Spleen (tissue), 11 donors: ENCODE measurements at regions not wholly inside any gene's neighbourhood (a gene's known extent, or its start where the extent isn't known, plus 50 kb on each side); places are given as distances from the start of the nearest gene placed in this dataset.

Experiments used
- DNase-seq: peaks from one replicate; pipeline ENCODE4 v3.0.0-alpha.2; 2020
- H3K27ac ChIP-seq, 8 donors: fragments of 200-600 bp; sonication (generic) in 7 of 8; 1 replicate in 4 of 8; 2 replicates in 4 of 8; pipeline versions ENCODE4 v1.5.0 to v1.8.0; 2016 to 2021; ENCODE audit warnings: inconsistent platforms in 4 of 8, mild to moderate bottlenecking in 4 of 8, moderate library complexity in 1 of 8
- H3K27me3 ChIP-seq, 7 donors: fragments of 200-600 bp; sonication (generic) in 6 of 7; replicated peaks in 1 of 7; 1 replicate in 4 of 7; 2 replicates in 3 of 7; pipeline versions ENCODE4 v1.5.0 to v1.8.0; 2016 to 2021; ENCODE audit warnings: inconsistent platforms in 3 of 7, mild to moderate bottlenecking in 1 of 7
- H3K36me3 ChIP-seq, 6 donors: fragments of 200-600 bp; sonication (generic) in 5 of 6; 1 replicate in 4 of 6; 2 replicates in 2 of 6; pipeline versions ENCODE4 v1.5.0 to v1.8.0; 2016 to 2021; ENCODE audit warnings: inconsistent platforms in 2 of 6
- H3K4me1 ChIP-seq, 6 donors: fragments of 200-600 bp; sonication (generic) in 5 of 6; 1 replicate in 3 of 6; 2 replicates in 3 of 6; pipeline versions ENCODE4 v1.5.0 to v1.8.0; 2016 to 2021; ENCODE audit warnings: inconsistent platforms in 3 of 6
- H3K4me3 ChIP-seq, 8 donors: fragments of 200-600 bp; sonication (generic) in 7 of 8; 1 replicate in 4 of 8; 2 replicates in 4 of 8; pipeline versions ENCODE4 v1.5.0 to v1.8.0; 2016 to 2021; ENCODE audit warnings: inconsistent platforms in 4 of 8, mild to moderate bottlenecking in 4 of 8, moderate library complexity in 2 of 8
- H3K9me3 ChIP-seq, 8 donors: fragments of 200-600 bp; sonication (generic) in 7 of 8; 1 replicate in 4 of 8; 2 replicates in 4 of 8; pipeline versions ENCODE4 v1.5.0 to v1.8.0; 2016 to 2021; ENCODE audit warnings: inconsistent platforms in 4 of 8
- POLR2A ChIP-seq, 3 donors: fragments of 450-650 bp; IDR thresholded peaks; one replicate each; pipeline ENCODE4 v1.5.1; 2017; ENCODE audit warnings: antibody characterized with exemption in 3 of 3, mild to moderate bottlenecking in 1 of 3
- POLR2AphosphoS5 ChIP-seq, 3 donors: sonication (generic); formaldehyde crosslinking; IDR thresholded peaks; one replicate each; pipeline ENCODE4 v1.5.1; 2017; ENCODE audit warnings: antibody characterized with exemption in 3 of 3
- WGBS, 5 donors: extraction: QIAGEN DNeasy Blood & Tissue Kit in 3 of 5; methylation state at CpG; one replicate each; pipeline versions ENCODE4 v1.1.5 to v1.1.7; 2013 to 2018; 5-methylcytosine and 5-hydroxymethylcytosine counted together
- intact Hi-C: fragments of 100-400 bp; cut with DNase I; formaldehyde crosslinking; loops from one replicate; pipeline ENCODE4 v1.15.0; 2023; ENCODE audit warnings: low total_unique reads
- TF ChIP-seq, protein P1 (sequence below), 11 experiments: fragments of 200-600 bp in 7 of 11; fragments of 450-650 bp in 4 of 11; sonication (generic) in 4 of 11; IDR thresholded peaks in 8 of 11; conservative IDR thresholded peaks in 3 of 11; 1 replicate in 7 of 11; 2 replicates in 4 of 11; pipeline versions ENCODE4 v1.4.0 to v1.8.0; 2016 to 2021; ENCODE audit warnings: antibody characterized with exemption in 11 of 11, inconsistent platforms in 4 of 11, mild to moderate bottlenecking in 1 of 11
- donor health status: healthy with polysubstance abuse.
- donor health status: DM: no; HTN: no; CAD: no; lungs with moderate emphysema.
- donor health status: DM: no; HTN: no; CAD: no.
- donor health status: Bipolar disorder and iron deficiency.
- donor health status: healthy.
- donor health status: DM: no; HTN: no; CAD: no.
- donor health status: DM: yes; HTN: yes; CAD: no.

DNA sequence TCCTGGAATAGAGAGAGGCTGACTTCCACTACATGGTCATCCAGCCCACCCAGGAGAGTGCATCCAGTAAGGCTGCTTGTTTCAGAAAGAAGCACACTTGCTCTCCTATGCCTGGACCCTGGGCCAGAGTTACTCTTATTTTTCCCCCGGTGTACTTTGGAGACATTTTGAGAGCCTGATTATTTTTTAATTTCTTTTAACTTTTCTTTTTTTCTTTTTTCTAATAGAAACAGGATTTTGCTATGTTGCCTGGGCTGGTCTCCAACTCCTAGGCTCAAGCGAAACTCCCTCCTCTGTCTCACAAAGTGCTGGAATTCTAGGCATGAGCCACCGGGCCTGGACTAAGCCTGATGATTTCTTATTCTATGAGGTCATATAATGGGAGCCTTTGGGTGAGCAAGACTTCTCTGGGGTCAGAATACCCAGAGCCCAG lies 62.2 kb downstream of the RPL37A start:
- Histone ChIP-seq H3K4me1 (peaks cover 0 to 8% (median 4%) of the 10 kb centered on the region in 6 donors), H3K9me3 (no peaks in the 10 kb centered on the region), H3K4me3 (no peak overlapping the region), H3K36me3 (no peaks in the 10 kb centered on the region), H3K27me3 (no peaks in the 10 kb centered on the region), H3K27ac (peak overlapping the region in 7 of 8 donors; percentile 14 to 68 (median 61))
- 66 to 86% (median 81%) methylated on average over 3 of the region's 3 CpGs for WGBS, 5 donors
- no peak for DNase-seq
- intact Hi-C loops = no loop called here
- TF ChIP-seq POLR2A (IDR thresholded peaks at IDR 0.05) (no peak), POLR2AphosphoS5 (IDR thresholded peaks at IDR 0.05) (peak in 1 of 3 donors; percentile 10)

DNA sequence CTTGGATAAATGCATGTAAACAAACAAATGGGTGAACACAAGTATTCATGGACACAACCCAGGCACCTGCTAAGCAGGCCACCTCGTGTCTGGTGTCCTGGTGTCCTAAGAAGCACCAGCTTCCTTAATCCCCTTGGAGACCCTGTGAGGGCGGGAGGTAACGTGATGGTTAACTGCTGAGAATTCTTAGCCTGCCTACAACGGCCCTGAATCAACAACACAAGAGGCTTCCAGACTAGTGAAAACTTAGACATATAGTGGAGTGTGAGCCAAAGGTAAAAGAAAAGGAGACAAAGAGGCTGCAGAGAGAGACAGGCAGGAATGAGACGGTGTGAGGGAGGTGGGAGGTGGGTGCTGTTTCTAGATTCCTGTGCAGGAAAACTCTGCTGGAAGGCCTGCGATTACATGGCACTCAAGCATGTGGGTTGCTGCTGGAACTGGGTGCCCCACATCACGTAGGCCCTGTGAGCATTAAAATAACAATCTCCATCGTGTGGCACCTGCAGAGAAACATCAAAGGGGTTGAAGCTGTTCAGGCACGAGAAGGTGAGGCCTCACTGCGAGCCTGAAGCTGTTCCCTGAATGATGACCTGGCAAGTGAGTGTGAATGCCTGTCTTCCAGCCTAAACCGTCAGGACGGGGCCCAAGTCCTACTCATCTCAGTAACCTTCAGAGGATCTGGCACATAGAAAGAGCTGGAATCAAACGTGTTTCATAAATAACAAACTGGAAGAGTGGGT lies 64.2 kb downstream of the RPL37A start:
- H3K9me3 ChIP-seq = no peaks in the 10 kb centered on the region
- intact Hi-C loops = no loop called here
- TF ChIP-seq POLR2AphosphoS5 (IDR thresholded peaks at IDR 0.05) (no peak), POLR2A (IDR thresholded peaks at IDR 0.05) (no peak)
- TF ChIP-seq, protein P1, sequence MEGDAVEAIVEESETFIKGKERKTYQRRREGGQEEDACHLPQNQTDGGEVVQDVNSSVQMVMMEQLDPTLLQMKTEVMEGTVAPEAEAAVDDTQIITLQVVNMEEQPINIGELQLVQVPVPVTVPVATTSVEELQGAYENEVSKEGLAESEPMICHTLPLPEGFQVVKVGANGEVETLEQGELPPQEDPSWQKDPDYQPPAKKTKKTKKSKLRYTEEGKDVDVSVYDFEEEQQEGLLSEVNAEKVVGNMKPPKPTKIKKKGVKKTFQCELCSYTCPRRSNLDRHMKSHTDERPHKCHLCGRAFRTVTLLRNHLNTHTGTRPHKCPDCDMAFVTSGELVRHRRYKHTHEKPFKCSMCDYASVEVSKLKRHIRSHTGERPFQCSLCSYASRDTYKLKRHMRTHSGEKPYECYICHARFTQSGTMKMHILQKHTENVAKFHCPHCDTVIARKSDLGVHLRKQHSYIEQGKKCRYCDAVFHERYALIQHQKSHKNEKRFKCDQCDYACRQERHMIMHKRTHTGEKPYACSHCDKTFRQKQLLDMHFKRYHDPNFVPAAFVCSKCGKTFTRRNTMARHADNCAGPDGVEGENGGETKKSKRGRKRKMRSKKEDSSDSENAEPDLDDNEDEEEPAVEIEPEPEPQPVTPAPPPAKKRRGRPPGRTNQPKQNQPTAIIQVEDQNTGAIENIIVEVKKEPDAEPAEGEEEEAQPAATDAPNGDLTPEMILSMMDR (IDR thresholded peaks at IDR 0.05 in 8 of 11, conservative IDR thresholded peaks at IDR 0.05 in 3 of 11) = no peak
- H3K4me3 ChIP-seq = no peak overlapping the region
- 80 to 86% (median 85%) methylated on average over 13 of the region's 13 CpGs for WGBS, 5 donors
- H3K4me1 ChIP-seq = peaks cover 0 to 9% (median 3%) of the 10 kb centered on the region in 6 donors
- H3K27me3 ChIP-seq = no peaks in the 10 kb centered on the region
- H3K27ac ChIP-seq = no peak overlapping the region
- no peak for DNase-seq
- no peaks in the 10 kb centered on the region for H3K36me3 ChIP-seq

DNA sequence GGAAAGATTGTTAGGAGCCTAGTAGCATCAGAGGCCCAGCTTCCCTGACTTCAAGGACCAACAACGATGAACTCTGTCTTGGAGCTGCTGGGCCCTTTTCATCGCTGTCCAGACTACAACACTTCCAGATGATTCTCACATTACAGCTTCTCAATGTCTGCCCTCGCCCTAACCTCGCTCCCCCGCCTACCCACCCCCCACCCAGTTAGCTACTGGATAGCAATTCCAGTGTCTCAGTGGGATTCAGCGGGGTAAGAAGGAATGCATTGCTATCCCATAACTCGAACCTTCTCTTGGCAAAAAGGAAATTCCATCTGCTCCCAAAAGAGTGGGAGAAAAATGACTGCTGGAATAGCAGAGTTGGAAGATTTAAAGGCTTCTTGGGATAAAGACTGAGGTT lies 65.0 kb downstream of the RPL37A start:
- 82 to 89% (median 84%) methylated on average over 7 of the region's 7 CpGs for WGBS, 5 donors
- Histone ChIP-seq H3K27ac (peak overlapping the region in 1 of 8 donors; percentile 19), H3K9me3 (no peaks in the 10 kb centered on the region), H3K4me1 (peaks cover 0 to 9% (median 3%) of the 10 kb centered on the region in 6 donors), H3K36me3 (no peaks in the 10 kb centered on the region), H3K27me3 (no peaks in the 10 kb centered on the region), H3K4me3 (no peak overlapping the region)
- TF ChIP-seq, protein P1 (IDR thresholded peaks at IDR 0.05 in 8 of 11, conservative IDR thresholded peaks at IDR 0.05 in 3 of 11) = no peak
- no peak for TF ChIP-seq POLR2A (IDR thresholded peaks at IDR 0.05)
- TF ChIP-seq POLR2AphosphoS5 (IDR thresholded peaks at IDR 0.05) = no peak
- intact Hi-C loops = no loop called here
- no peak for DNase-seq

DNA sequence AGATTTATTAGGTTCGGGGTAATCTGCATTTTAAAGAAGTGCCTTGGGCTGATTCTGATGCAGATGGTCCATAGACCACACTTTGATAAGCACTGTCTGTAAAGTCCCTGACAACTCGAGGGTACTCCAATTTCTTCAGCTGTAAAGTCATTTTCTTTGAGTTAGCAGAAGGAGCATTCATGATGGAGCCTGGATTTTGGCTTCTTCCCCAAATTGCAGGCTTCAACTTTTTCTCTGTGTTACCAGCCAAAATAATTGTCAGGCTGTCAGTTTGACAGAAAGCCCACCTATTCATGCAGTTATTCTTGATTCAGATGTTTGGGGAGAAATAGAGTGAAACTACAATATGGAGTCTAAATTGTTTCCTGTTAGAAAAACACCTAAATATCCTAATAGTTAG lies 66.0 kb downstream of the RPL37A start:
- intact Hi-C loops = no loop called here
- DNase-seq = no peak
- H3K27me3 ChIP-seq = no peaks in the 10 kb centered on the region
- TF ChIP-seq, protein P1 (IDR thresholded peaks at IDR 0.05 in 8 of 11, conservative IDR thresholded peaks at IDR 0.05 in 3 of 11) = no peak
- TF ChIP-seq POLR2AphosphoS5 (IDR thresholded peaks at IDR 0.05) (no peak), POLR2A (IDR thresholded peaks at IDR 0.05) (no peak)
- H3K36me3 ChIP-seq = no peaks in the 10 kb centered on the region
- peaks cover 0 to 9% (median 3%) of the 10 kb centered on the region in 6 donors for H3K4me1 ChIP-seq
- H3K9me3 ChIP-seq = no peaks in the 10 kb centered on the region
- no peak overlapping the region for H3K4me3 ChIP-seq
- 69 to 86% (median 76%) methylated on average over 2 of the region's 2 CpGs for WGBS, 5 donors
- H3K27ac ChIP-seq = peak overlapping the region in 1 of 8 donors; percentile 19
